ENCODE measurements at regions not wholly inside any gene's neighbourhood (a gene's known extent, or its start where the extent isn't known, plus 50 kb on each side); places are given as distances from the start of the nearest gene placed in this dataset.

- H3K4me3 ChIP-seq: no peak overlapping the region
- WGBS, 2 donors: 70 to 78% methylated on average over 2 of the region's 2 CpGs
- H3K27me3 ChIP-seq: no peaks in the 10 kb centered on the region
- ATAC-seq: no peak
- no peaks in the 10 kb centered on the region for H3K36me3 ChIP-seq
- DNase-seq: no peak
- no peak overlapping the region for H3K27ac ChIP-seq
- H3K9me3 ChIP-seq: peaks cover 0 to 24% (median 6%) of the 10 kb centered on the region in 11 donors
- H3K4me1 ChIP-seq: no peaks in the 10 kb centered on the region
- no peak for TF ChIP-seq CTCF (IDR thresholded peaks at IDR 0.05)
- intact Hi-C loops (cut with DNase I): no loop called here
These were observed 307.5 kb downstream of the PYDC2 start for GRCh38 chr3:191768421-191768820.

GRCh38 chr3:191770541-191770940, 309.6 kb downstream of the PYDC2 start:
- 60 to 72% methylated on average over 1 of the region's 1 CpG for whole genome bisulfite sequencing, 2 donors

GRCh38 chr3:191774485-191774884, 313.5 kb downstream of the PYDC2 start:
- no peaks in the 10 kb centered on the region for H3K4me1 ChIP-seq
- DNase-seq (no peak), ATAC-seq (no peak)
- no peaks in the 10 kb centered on the region for H3K27me3 ChIP-seq
- WGBS, 2 donors: 24 to 34% methylated on average over 4 of the region's 4 CpGs
- TF ChIP-seq CTCF (IDR thresholded peaks at IDR 0.05): no peak
- intact Hi-C loops (cut with DNase I): no loop called here
- peaks cover 0 to 11% (median 0%) of the 10 kb centered on the region in 11 donors for H3K9me3 ChIP-seq
- no peaks in the 10 kb centered on the region for H3K36me3 ChIP-seq
- no peak overlapping the region for H3K27ac ChIP-seq
- no peak overlapping the region for H3K4me3 ChIP-seq

More at GRCh38 chr3:191770541-191770940, 309.6 kb downstream of the PYDC2 start:
- TF ChIP-seq CTCF (IDR thresholded peaks at IDR 0.05): no peak
- no peak for DNase-seq
- no peaks in the 10 kb centered on the region for H3K27me3 ChIP-seq
- H3K9me3 ChIP-seq: peaks cover 0 to 24% (median 6%) of the 10 kb centered on the region in 11 donors
- H3K36me3 ChIP-seq: no peaks in the 10 kb centered on the region
- ATAC-seq: no peak
- intact Hi-C loops (cut with DNase I): no loop called here
- H3K27ac ChIP-seq: no peak overlapping the region
- no peaks in the 10 kb centered on the region for H3K4me1 ChIP-seq
- H3K4me3 ChIP-seq: no peak overlapping the region

GRCh38 chr3:191775451-191776233, 314.7 kb downstream of the PYDC2 start:
- no peak for ATAC-seq
- intact Hi-C loops (cut with DNase I): no loop called here
- no peak for TF ChIP-seq CTCF (IDR thresholded peaks at IDR 0.05)
- WGBS, 2 donors: 91 to 95% methylated on average over 5 of the region's 5 CpGs
- H3K4me1 ChIP-seq: no peaks in the 10 kb centered on the region
- no peak overlapping the region for H3K4me3 ChIP-seq
- H3K9me3 ChIP-seq: peaks cover 0 to 6% (median 0%) of the 10 kb centered on the region in 11 donors
- DNase-seq: no peak
- H3K27me3 ChIP-seq: no peaks in the 10 kb centered on the region
- H3K27ac ChIP-seq: no peak overlapping the region
- H3K36me3 ChIP-seq: no peaks in the 10 kb centered on the region
